Gastroesophageal sphincter (tissue), 3 donors: ENCODE measurements at regions not wholly inside any gene's neighbourhood (a gene's known extent, or its start where the extent isn't known, plus 50 kb on each side); places are given as distances from the start of the nearest gene placed in this dataset.

Source experiments
- EP300 ChIP-seq: sonication (generic); formaldehyde crosslinking; IDR thresholded peaks from one replicate; pipeline ENCODE4 v1.6.1; 2017; ENCODE audit warnings: antibody characterized with exemption, mild to moderate bottlenecking
- POLR2AphosphoS5 ChIP-seq: sonication (generic); formaldehyde crosslinking; IDR thresholded peaks from one replicate; pipeline ENCODE4 v1.6.1; 2017; ENCODE audit warnings: antibody characterized with exemption
- TF ChIP-seq, protein P1 (sequence below), 4 experiments: fragments of 200-600 bp in 2 of 4; fragments of 450-650 bp in 2 of 4; sonication (generic) in 1 of 4; IDR thresholded peaks; one replicate each; pipeline ENCODE4 v1.5.1; 2017 to 2019; ENCODE audit warnings: antibody characterized with exemption in 4 of 4, mild to moderate bottlenecking in 2 of 4, moderate library complexity in 2 of 4

DNA sequence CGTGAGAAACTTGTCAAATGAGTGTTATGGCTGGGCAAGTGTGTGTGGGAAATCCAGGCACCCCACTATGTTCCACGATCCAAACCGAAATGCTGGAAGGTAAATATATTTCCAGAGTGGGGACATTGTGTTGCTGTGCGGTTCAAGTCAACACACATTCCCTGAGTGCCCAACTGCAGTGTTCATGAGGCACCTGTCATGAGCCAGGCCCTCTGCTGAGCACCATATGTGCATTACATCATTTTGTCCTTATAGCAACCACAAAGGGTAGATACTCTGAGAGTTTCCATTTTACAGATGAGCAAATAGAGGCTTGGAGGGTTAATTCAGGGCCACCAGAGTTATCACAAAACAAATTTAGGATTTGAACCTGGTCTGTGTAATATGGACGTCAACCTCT, 59.9 kb upstream of the SOD1 start:
- no peak for TF ChIP-seq POLR2AphosphoS5
- TF ChIP-seq, protein P1, sequence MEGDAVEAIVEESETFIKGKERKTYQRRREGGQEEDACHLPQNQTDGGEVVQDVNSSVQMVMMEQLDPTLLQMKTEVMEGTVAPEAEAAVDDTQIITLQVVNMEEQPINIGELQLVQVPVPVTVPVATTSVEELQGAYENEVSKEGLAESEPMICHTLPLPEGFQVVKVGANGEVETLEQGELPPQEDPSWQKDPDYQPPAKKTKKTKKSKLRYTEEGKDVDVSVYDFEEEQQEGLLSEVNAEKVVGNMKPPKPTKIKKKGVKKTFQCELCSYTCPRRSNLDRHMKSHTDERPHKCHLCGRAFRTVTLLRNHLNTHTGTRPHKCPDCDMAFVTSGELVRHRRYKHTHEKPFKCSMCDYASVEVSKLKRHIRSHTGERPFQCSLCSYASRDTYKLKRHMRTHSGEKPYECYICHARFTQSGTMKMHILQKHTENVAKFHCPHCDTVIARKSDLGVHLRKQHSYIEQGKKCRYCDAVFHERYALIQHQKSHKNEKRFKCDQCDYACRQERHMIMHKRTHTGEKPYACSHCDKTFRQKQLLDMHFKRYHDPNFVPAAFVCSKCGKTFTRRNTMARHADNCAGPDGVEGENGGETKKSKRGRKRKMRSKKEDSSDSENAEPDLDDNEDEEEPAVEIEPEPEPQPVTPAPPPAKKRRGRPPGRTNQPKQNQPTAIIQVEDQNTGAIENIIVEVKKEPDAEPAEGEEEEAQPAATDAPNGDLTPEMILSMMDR (IDR thresholded peaks at IDR 0.05) = no peak
- no peak for TF ChIP-seq EP300
